HG02885 (cell line): ENCODE measurements at regions not wholly inside any gene's neighbourhood (a gene's known extent, or its start where the extent isn't known, plus 50 kb on each side); places are given as distances from the start of the nearest gene placed in this dataset.

Experiments used
- ATAC-seq: cut with Tn5 transposase; IDR thresholded peaks from one replicate; pipeline ENCODE4 v1.9.1; 2021; ENCODE audit warnings: mild to moderate bottlenecking; ENCODE audit not compliant: unreplicated experiment, poor library complexity

DNA sequence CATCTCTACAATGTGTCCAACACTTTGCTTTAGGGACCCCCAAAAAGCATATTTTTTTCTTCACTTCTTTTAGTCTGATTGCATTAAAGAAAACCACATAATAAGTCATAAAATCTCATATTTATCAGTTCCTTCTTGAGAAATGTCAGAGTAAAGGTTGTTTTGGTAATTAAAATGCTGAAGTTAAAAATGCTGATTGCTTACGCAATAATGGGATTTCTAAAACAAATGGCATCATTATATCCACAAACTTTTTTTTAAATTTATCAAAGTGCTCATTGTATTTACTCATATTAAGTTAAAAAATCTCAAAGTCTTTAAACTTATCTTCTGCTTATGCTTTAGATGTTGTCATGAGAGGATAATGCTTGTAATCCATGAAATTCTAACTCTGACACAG, 737.2 kb upstream of the ARGLU1 start:
- ATAC-seq: no peak

- no peak for ATAC-seq
Observed at GRCh38 chr13:107301724-107302374, 733.9 kb upstream of the ARGLU1 start.

GRCh38 chr13:107299717-107300116, 731.8 kb upstream of the ARGLU1 start:
- no peak for ATAC-seq

- ATAC-seq: no peak
Observed at GRCh38 chr13:107296804-107297203, 728.9 kb upstream of the ARGLU1 start.

DNA sequence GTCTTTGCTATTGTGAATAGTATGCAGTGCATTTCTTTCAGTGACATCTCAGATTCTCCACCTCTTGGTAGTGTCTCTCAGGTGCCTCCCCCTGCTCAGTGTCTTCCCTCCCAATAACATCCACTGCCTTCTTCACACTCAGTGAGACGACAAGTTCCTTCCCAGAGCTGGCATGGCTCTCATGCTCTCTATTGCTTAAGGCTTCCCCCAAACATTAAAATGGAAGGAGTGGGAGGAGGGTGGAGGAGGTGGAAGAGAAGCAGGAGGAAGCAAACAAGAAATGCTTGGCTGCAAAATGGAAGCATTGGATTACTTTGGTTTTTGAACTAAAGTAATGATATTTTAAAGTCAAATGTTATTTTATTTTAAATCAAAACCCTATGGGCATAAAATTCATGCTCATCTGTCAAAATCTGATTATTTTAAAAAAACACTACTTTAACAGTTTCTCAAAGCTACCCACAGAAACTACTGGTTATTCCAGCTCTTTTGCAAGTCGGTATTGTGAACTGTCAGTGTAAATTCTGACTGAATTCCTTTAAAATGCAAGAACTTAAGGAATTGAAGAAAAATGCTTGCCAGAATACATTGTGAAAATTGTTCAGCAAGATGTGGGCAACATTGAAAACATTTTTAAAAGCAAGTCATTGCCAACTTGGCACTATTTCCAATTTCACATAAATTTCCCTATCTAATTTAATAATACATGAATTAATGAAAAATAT, 727.6 kb upstream of the ARGLU1 start:
- ATAC-seq: no peak

GRCh38 chr13:107293924-107294323, 726.0 kb upstream of the ARGLU1 start:
- ATAC-seq: no peak

GRCh38 chr13:107291875-107292274, 723.9 kb upstream of the ARGLU1 start:
- no peak for ATAC-seq

- no peak for ATAC-seq
Observed at GRCh38 chr13:107289540-107289939, 721.6 kb upstream of the ARGLU1 start.

GRCh38 chr13:107284173-107284572, 716.2 kb upstream of the ARGLU1 start:
- ATAC-seq: no peak

DNA sequence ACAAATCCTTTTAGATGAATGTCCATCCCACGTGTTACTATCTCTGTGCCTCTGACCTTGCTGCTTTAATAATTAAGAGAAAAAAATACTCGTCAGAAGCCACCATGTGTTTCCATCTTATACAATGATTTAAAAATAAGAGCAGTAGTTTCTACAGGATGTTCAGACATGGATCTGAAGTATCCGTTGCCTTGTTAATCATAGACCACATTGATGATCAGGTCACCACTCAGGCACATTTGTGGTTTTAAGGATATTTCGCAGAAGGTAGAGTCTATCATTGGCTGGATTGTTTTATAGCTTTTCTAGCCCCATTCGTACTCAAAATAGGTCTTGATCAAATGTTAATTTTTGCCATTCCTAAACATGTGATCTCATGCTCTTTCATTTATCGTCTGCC, 710.0 kb upstream of the ARGLU1 start:
- ATAC-seq: no peak

DNA sequence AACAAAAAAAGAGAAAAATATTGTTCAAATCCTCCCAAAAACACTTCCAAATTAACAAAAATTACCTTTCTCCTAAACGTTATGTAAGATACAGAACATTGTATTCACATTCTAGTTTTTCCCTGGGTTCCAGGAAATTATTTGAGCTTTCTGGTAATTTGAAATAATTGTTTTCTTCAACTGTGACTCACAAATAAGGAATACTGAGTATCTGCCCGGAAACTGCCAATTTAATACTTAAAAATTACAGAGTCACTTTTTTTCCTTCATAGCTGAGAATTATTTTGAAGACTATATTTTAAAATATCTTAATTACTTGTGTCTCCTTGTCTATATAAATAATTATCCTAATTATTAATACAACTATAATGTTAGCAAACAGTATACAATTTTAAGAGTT, 709.0 kb upstream of the ARGLU1 start:
- no peak for ATAC-seq

- no peak for ATAC-seq
Observed at GRCh38 chr13:107275945-107276614, 708.1 kb upstream of the ARGLU1 start.

- no peak for ATAC-seq
Observed at GRCh38 chr13:107275312-107275711, 707.4 kb upstream of the ARGLU1 start.

- no peak for ATAC-seq
Observed at GRCh38 chr13:107271227-107271626, 703.3 kb upstream of the ARGLU1 start.

GRCh38 chr13:107266657-107267056, 698.7 kb upstream of the ARGLU1 start:
- ATAC-seq: no peak

- no peak for ATAC-seq
Observed at GRCh38 chr13:107258599-107259187, 690.8 kb upstream of the ARGLU1 start.

DNA sequence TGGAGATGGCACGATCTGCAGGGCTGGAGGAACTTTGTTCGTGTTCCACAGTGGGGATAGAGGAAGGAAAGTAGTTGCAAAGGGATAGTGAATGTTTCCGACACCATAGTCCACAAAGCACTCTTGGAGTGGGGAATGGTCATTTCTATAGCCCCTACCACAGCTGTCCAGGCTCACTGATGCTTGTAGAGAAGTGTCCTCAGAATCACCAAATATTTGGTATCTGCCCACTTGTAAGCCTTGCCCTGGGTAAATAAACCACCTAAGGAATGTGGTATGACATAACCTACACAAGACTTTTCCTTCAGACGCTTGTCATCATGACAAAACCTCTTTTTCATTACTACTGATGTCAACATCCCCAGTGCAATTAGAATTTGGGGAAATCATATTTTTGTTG, 686.5 kb upstream of the ARGLU1 start:
- no peak for ATAC-seq

DNA sequence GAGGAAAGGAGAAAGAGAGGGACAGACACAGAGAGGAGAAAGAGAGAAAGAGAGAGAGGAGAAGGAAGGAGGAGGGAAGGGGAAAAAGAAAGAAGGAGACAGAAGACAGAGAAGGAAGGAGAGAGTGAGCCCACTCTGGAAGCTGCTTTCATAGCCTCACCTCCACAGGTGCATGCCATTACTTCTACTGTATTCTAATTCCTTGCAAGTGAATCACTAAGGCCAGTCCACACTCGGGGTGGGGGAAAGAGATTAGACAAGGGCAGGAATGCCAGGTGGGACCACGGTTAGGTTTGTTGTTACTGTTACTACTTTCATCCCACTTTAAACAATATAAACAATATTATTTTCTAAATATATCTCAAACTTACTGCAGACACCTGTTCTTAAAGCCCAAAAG, 684.5 kb upstream of the ARGLU1 start:
- ATAC-seq: no peak

DNA sequence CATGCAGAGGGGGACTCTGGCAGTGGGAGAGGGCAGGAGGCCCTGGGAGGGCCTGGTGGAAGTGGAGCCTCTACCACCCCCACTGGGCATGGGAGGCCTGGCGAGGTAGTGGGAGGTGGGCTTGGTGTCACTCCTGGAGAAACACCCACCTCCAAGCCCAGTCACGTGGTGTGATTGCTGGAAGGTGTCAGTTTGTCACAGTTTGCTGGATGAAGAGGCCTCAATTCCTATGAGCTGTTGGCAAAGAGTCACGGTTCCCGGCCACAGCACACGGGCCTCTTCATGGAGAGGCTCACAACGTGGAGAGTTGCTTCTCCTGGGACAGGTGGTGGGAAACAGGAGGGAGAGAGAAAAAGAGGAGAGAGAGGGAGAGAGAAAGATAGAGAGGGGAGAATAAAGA, 684.1 kb upstream of the ARGLU1 start:
- ATAC-seq: no peak

GRCh38 chr13:107251341-107251740, 683.4 kb upstream of the ARGLU1 start:
- no peak for ATAC-seq

- no peak for ATAC-seq
Observed at GRCh38 chr13:107250628-107251027, 682.7 kb upstream of the ARGLU1 start.
